ENCODE measurements at regions not wholly inside any gene's neighbourhood (a gene's known extent, or its start where the extent isn't known, plus 50 kb on each side); places are given as distances from the start of the nearest gene placed in this dataset.

DNA sequence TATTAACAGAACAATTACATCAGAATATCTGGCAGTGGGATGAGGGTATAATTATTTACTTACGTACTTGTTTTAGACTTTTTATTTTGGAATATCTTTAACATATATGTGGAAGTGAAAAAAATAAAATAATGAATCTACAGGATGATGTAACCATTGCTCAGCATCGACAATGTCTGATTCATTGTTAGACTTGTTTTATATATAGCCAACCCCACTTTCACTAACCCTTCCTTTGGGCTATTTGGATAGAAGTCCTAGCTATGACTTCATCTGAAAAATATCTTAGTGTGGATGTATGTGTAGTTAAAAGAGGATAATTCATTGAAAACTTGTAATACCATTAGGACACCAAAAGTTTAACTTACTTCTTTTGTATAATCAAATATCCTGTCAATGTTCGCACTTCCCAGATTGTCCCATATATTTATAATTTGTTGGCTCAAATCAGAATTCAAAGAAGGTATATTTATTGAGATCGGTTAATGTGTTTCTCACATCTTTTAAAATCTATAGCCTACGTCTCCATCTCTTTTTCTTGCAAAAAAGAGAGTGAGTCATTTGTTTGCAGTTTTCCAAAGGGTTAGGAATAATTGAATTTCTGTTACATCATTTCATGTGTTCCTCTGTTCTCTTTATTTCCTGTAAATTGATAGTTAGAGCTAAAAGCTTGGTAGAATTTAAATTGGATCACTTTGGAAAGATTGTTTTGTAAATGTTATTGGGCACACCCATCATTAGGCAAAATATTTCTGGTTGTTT, 506.1 kb upstream of the FAM98A start (continued):
- TF ChIP-seq, protein P1, sequence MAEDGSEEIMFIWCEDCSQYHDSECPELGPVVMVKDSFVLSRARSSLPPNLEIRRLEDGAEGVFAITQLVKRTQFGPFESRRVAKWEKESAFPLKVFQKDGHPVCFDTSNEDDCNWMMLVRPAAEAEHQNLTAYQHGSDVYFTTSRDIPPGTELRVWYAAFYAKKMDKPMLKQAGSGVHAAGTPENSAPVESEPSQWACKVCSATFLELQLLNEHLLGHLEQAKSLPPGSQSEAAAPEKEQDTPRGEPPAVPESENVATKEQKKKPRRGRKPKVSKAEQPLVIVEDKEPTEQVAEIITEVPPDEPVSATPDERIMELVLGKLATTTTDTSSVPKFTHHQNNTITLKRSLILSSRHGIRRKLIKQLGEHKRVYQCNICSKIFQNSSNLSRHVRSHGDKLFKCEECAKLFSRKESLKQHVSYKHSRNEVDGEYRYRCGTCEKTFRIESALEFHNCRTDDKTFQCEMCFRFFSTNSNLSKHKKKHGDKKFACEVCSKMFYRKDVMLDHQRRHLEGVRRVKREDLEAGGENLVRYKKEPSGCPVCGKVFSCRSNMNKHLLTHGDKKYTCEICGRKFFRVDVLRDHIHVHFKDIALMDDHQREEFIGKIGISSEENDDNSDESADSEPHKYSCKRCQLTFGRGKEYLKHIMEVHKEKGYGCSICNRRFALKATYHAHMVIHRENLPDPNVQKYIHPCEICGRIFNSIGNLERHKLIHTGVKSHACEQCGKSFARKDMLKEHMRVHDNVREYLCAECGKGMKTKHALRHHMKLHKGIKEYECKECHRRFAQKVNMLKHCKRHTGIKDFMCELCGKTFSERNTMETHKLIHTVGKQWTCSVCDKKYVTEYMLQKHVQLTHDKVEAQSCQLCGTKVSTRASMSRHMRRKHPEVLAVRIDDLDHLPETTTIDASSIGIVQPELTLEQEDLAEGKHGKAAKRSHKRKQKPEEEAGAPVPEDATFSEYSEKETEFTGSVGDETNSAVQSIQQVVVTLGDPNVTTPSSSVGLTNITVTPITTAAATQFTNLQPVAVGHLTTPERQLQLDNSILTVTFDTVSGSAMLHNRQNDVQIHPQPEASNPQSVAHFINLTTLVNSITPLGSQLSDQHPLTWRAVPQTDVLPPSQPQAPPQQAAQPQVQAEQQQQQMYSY (CRISPR knock-in tag; IDR thresholded peaks at IDR 0.05): no peak

DNA sequence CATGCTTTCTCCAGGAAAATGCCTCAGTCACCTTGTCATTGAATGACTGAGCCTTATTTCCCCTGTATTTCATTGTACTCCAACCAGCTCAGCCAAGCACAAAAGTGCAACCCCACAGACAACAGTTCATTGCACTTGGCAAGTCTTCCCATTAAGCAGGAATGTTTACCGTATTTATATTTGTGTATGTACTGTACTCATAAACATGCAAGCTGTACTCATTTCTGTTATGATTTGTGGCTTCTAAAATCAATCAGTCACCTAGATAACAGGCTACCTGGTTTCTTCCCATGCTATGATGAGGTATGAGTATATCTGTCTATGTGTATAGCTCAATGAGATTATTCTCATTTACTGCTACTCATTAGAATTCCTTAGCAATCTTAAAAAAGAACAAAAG, 505.5 kb upstream of the FAM98A start:
- H3K4me1 ChIP-seq (ENCODE audit: control insufficient read depth, insufficient read depth, low read length): no peaks in the 10 kb centered on the region
- in situ Hi-C loops (cut with MboI) (loop anchor here (5.0 kb wide), 1 partner anchor 1303 kb away; no protein-coding TSS in a partner anchor), intact Hi-C loops (cut with micrococcal nuclease; ENCODE audit: unreplicated experiment) (no loop called here)
- 0% methylated on average over 1 of the region's 1 CpG for WGBS (ENCODE audit: insufficient coverage, insufficient replicate concordance, low lambda C conversion rate, missing lambda C conversion rate)
- BruUV-seq (replicated peaks): no TSS peak
- H3K4me3 ChIP-seq: no peak overlapping the region
- no peak for ATAC-seq
- no peak overlapping the region for H3K9ac ChIP-seq (ENCODE audit: control insufficient read depth, insufficient read depth, low read length)
- no peak overlapping the region for H3K27ac ChIP-seq (ENCODE audit: control insufficient read depth, insufficient read depth)
- no peaks in the 10 kb centered on the region for H3K79me2 ChIP-seq (ENCODE audit: control insufficient read depth, insufficient read depth, low read length)
- H3K27me3 ChIP-seq (replicated peaks in 1 of 2; ENCODE audit: control insufficient read depth in 2 of 2, insufficient read depth in 2 of 2, low read length in 1 of 2): no peaks in the 10 kb centered on the region; a peak in 1 of 4 replicates
- POLR2A ChIA-PET: interaction anchor here (0.5 kb wide), 1 partner anchor 344 kb away, joined by 4 read pairs; no protein-coding TSS in a partner anchor
- H3K9me3 ChIP-seq (replicated peaks; ENCODE audit: control insufficient read depth, insufficient read depth, low read length): no peaks in the 10 kb centered on the region
- RAD21 ChIA-PET (ENCODE audit: unreplicated experiment): no interaction called here
- FAIRE-seq: no peak
- CTCF ChIA-PET: interaction anchor here (0.7 kb wide), 1 partner anchor 1010 kb away, joined by 3 read pairs; no protein-coding TSS in a partner anchor
- no peaks in the 10 kb centered on the region for H3K36me3 ChIP-seq (ENCODE audit: control insufficient read depth in 2 of 2, insufficient read depth in 2 of 2, low read length in 1 of 2)
- no peaks in the 10 kb centered on the region for H4K20me1 ChIP-seq (ENCODE audit: control insufficient read depth, insufficient read depth)
- H2AFZ ChIP-seq (ENCODE audit: control insufficient read depth, low read depth, low read length): no peak overlapping the region
- no peak for DNase-seq (ENCODE audit: low read depth, low spot score)
- SMC1A ChIA-PET (ENCODE audit: uncharacterized antibody, unreplicated experiment): interaction anchor here (0.7 to 1.5 kb wide), 3 partner anchors 9 to 633 kb away, joined by 3 to 4 read pairs (median 3); no protein-coding TSS in a partner anchor
- no peak overlapping the region for H3K4me2 ChIP-seq (ENCODE audit: control insufficient read depth, insufficient read depth)
- TF ChIP-seq, protein P2, sequence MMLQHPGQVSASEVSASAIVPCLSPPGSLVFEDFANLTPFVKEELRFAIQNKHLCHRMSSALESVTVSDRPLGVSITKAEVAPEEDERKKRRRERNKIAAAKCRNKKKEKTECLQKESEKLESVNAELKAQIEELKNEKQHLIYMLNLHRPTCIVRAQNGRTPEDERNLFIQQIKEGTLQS (IDR thresholded peaks at IDR 0.05; ENCODE audit: borderline replicate concordance, extremely low read depth, low read depth, low read length): no peak
- no peak for TF ChIP-seq POU2F2 (IDR thresholded peaks at IDR 0.05; ENCODE audit: borderline replicate concordance, low read depth, low read length)

Measured in GM12878 (cell line).